ENCODE measurements at regions not wholly inside any gene's neighbourhood (a gene's known extent, or its start where the extent isn't known, plus 50 kb on each side); places are given as distances from the start of the nearest gene placed in this dataset.

- no peak for TF ChIP-seq CTCF (conservative IDR thresholded peaks at IDR 0.05; ENCODE audit: low read length)
- no peak for TF ChIP-seq EZH2phosphoT487 (IDR thresholded peaks at IDR 0.05; ENCODE audit: borderline replicate concordance)
These were observed 86.4 kb upstream of the SEMA3C start for GRCh38 chr7:81005254-81005653.
